ENCODE measurements at regions not wholly inside any gene's neighbourhood (a gene's known extent, or its start where the extent isn't known, plus 50 kb on each side); places are given as distances from the start of the nearest gene placed in this dataset.

DNA sequence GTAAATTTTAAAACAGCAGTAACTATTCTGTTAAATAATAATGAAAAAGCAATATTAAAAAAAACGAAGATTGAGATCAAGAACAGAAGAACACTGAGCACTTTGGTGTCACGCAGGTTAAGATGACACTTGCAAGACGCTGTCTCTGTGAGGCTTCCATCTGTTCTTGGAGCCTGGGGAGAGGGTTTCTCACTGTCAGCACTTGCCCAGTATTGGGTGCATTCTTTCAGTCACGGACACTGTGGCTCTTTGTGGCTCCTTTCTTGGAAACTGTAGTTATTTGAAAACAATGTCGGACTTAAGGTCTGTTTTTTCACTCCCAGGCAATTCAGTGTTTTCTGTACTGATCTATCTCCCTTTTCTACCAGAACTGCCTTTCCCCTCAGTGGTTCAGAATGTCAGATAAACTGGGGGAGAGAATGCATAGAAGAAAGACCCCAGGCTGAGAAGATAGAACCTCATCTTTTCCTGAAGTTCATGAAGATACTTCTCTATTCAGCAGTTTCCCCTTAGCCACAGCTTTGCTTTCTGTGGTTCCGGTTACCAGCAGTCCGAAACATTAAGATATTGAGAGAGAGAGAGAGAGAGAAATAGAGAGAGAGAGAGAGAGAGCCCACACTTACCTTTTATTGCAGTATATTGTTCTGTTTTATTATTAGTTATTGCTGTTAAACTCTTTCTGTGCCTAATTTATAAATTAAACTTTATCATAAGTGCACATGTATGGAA, 283.3 kb downstream of the DCDC2C start:
- intact Hi-C loops (cut with micrococcal nuclease): no loop called here
- no TSS peak for BruUV-seq (replicated peaks)
- Mint-ChIP-seq H3K27me3 (ENCODE audit: insufficient read depth, unreplicated experiment) (no peaks in the 10 kb centered on the region), H3K36me3 (ENCODE audit: insufficient read depth, unreplicated experiment) (no peaks in the 10 kb centered on the region), H3K4me1 (ENCODE audit: insufficient read depth, unreplicated experiment) (peaks cover 11% of the 10 kb centered on the region), H3K9me3 (ENCODE audit: unreplicated experiment) (peaks cover 19% of the 10 kb centered on the region), H3K27ac (ENCODE audit: low read depth, unreplicated experiment) (peak overlapping the region; percentile 68), H3K4me3 (ENCODE audit: unreplicated experiment) (no peak overlapping the region)
- ChIA-PET CTCF (interaction anchor here (1.0 to 1.3 kb wide), 2 partner anchors 728 to 776 kb away, joined by 3 to 5 read pairs; no protein-coding TSS in a partner anchor), POLR2A (no interaction called here)
- DNase-seq (ENCODE audit: unreplicated experiment): no peak
- TF ChIP-seq, protein P1, sequence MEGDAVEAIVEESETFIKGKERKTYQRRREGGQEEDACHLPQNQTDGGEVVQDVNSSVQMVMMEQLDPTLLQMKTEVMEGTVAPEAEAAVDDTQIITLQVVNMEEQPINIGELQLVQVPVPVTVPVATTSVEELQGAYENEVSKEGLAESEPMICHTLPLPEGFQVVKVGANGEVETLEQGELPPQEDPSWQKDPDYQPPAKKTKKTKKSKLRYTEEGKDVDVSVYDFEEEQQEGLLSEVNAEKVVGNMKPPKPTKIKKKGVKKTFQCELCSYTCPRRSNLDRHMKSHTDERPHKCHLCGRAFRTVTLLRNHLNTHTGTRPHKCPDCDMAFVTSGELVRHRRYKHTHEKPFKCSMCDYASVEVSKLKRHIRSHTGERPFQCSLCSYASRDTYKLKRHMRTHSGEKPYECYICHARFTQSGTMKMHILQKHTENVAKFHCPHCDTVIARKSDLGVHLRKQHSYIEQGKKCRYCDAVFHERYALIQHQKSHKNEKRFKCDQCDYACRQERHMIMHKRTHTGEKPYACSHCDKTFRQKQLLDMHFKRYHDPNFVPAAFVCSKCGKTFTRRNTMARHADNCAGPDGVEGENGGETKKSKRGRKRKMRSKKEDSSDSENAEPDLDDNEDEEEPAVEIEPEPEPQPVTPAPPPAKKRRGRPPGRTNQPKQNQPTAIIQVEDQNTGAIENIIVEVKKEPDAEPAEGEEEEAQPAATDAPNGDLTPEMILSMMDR (IDR thresholded peaks at IDR 0.05; ENCODE audit: unreplicated experiment): no peak

DNA sequence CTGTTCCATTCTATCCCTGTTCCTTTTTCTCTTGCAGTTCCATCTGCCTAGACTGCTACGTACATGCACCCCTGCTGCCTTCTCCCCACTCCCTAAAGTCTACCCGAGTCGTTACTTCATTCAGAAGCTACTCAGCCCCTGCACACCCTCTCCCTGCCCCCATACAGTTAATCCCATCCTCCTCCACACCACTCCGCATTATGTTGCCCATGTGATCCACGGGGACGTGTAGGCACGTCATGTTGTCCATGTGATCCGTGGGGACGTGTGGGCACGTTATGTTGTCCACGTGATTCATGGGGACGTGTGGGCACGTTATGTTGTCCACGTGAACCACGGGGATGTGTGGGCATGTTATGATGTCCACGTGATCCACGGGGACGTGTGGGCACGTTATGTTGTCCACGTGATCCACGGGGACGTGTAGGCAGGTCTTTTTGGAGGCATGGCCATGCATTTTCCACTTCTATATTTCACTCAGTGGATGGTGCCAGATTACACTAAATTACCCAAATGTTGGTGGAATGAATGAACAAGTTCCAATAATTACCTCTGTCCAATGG, 299.5 kb downstream of the DCDC2C start:
- Mint-ChIP-seq H3K9me3 (ENCODE audit: unreplicated experiment) (peaks cover 7% of the 10 kb centered on the region), H3K4me1 (ENCODE audit: insufficient read depth, unreplicated experiment) (no peaks in the 10 kb centered on the region), H3K36me3 (ENCODE audit: insufficient read depth, unreplicated experiment) (peaks cover 4% of the 10 kb centered on the region), H3K27me3 (ENCODE audit: insufficient read depth, unreplicated experiment) (no peaks in the 10 kb centered on the region), H3K27ac (ENCODE audit: low read depth, unreplicated experiment) (no peak overlapping the region), H3K4me3 (ENCODE audit: unreplicated experiment) (no peak overlapping the region)
- CTCF ChIA-PET: interaction anchor here (0.7 kb wide), 1 partner anchor 268 kb away, joined by 4 read pairs; no protein-coding TSS in a partner anchor
- BruUV-seq (replicated peaks): no TSS peak
- POLR2A ChIA-PET: interaction anchor here (0.9 kb wide), 1 partner anchor 424 kb away, joined by 3 read pairs; no protein-coding TSS in a partner anchor
- intact Hi-C loops (cut with micrococcal nuclease): no loop called here
- no peak for DNase-seq (ENCODE audit: unreplicated experiment)
- TF ChIP-seq, protein P1 (IDR thresholded peaks at IDR 0.05; ENCODE audit: unreplicated experiment): no peak

DNA sequence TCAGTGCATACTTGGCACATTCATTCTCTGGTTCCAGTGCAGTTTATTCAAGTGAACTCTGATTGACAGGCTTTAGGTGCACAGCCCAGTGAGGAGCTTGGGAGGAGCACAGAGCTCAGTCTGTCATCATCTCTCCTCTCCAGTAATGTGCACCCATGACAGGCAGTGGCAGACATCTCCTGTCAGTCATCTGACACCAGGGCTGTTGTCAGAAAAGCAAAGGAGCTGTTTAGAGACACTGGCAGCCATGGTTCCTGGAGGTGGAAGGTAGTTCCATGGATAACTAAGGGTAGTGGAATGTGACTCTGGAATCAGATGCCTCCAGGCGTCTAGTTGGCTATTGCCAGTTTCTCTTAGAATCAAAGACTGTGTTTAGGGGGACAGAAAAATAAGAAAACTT, 308.8 kb downstream of the DCDC2C start:
- Mint-ChIP-seq H3K27me3 (ENCODE audit: insufficient read depth, unreplicated experiment) (no peaks in the 10 kb centered on the region), H3K9me3 (ENCODE audit: unreplicated experiment) (no peaks in the 10 kb centered on the region), H3K36me3 (ENCODE audit: insufficient read depth, unreplicated experiment) (no peaks in the 10 kb centered on the region), H3K4me3 (ENCODE audit: unreplicated experiment) (no peak overlapping the region), H3K27ac (ENCODE audit: low read depth, unreplicated experiment) (no peak overlapping the region), H3K4me1 (ENCODE audit: insufficient read depth, unreplicated experiment) (no peaks in the 10 kb centered on the region)
- ChIA-PET CTCF (no interaction called here), POLR2A (no interaction called here)
- intact Hi-C loops (cut with micrococcal nuclease): no loop called here
- TF ChIP-seq, protein P1 (IDR thresholded peaks at IDR 0.05; ENCODE audit: unreplicated experiment): no peak
- no peak for DNase-seq (ENCODE audit: unreplicated experiment)
- BruUV-seq (replicated peaks): no TSS peak

DNA sequence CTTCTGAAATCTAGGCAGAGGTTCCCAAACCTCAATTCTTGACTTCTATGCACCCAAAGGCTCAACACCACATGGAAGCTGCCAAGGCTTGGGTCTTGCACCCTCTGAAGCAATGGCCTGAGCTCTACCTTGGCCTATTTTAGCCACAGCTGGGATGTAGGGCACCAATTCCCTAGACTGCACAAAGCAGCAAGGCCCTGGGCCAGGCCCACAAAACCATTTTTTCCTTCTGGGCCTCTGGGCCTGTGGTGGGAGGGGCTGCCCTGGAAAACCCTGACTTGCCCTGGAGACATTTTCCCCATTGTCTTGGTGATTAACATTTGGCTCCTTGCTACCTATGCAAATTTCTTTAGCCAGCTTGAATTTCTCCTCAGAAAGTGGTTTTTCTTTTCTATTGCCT, 315.2 kb downstream of the DCDC2C start:
- Mint-ChIP-seq H3K4me3 (ENCODE audit: unreplicated experiment) (no peak overlapping the region), H3K9me3 (ENCODE audit: unreplicated experiment) (peaks cover 8% of the 10 kb centered on the region), H3K4me1 (ENCODE audit: insufficient read depth, unreplicated experiment) (peaks cover 5% of the 10 kb centered on the region), H3K36me3 (ENCODE audit: insufficient read depth, unreplicated experiment) (no peaks in the 10 kb centered on the region), H3K27me3 (ENCODE audit: insufficient read depth, unreplicated experiment) (no peaks in the 10 kb centered on the region), H3K27ac (ENCODE audit: low read depth, unreplicated experiment) (no peak overlapping the region)
- intact Hi-C loops (cut with micrococcal nuclease): no loop called here
- TF ChIP-seq, protein P1 (IDR thresholded peaks at IDR 0.05; ENCODE audit: unreplicated experiment): no peak
- no TSS peak for BruUV-seq (replicated peaks)
- DNase-seq (ENCODE audit: unreplicated experiment): no peak
- ChIA-PET CTCF (no interaction called here), POLR2A (no interaction called here)
